ENCODE measurements at regions not wholly inside any gene's neighbourhood (a gene's known extent, or its start where the extent isn't known, plus 50 kb on each side); places are given as distances from the start of the nearest gene placed in this dataset.

DNA sequence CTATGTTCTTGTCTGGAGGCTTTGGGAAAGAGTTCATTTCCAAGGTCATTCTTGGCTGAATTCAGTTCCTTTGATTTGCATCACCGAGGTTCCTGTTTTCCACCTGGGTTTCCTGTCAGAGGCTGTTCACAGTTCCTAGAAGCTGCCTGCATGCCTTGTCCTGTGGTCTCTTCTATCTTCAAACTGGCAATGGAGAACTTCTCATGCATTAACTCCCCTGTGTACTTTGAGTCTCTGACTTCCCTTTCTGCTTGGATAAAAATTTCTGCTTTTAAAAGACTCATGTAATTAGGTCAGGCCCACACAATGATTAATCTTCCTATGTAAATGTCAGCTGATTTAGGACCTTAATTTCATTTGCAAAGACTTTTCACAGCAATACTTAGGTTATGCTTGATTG is 499.3 kb upstream of the FANCL start:
- DNase-seq (ENCODE audit: low read depth), result no peak
- H3K4me3 ChIP-seq (ENCODE audit: low read depth, low read length), result no peak overlapping the region
- TF ChIP-seq, protein P1, sequence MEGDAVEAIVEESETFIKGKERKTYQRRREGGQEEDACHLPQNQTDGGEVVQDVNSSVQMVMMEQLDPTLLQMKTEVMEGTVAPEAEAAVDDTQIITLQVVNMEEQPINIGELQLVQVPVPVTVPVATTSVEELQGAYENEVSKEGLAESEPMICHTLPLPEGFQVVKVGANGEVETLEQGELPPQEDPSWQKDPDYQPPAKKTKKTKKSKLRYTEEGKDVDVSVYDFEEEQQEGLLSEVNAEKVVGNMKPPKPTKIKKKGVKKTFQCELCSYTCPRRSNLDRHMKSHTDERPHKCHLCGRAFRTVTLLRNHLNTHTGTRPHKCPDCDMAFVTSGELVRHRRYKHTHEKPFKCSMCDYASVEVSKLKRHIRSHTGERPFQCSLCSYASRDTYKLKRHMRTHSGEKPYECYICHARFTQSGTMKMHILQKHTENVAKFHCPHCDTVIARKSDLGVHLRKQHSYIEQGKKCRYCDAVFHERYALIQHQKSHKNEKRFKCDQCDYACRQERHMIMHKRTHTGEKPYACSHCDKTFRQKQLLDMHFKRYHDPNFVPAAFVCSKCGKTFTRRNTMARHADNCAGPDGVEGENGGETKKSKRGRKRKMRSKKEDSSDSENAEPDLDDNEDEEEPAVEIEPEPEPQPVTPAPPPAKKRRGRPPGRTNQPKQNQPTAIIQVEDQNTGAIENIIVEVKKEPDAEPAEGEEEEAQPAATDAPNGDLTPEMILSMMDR (IDR thresholded peaks at IDR 0.05; ENCODE audit: insufficient read depth, low read length), result no peak

DNA sequence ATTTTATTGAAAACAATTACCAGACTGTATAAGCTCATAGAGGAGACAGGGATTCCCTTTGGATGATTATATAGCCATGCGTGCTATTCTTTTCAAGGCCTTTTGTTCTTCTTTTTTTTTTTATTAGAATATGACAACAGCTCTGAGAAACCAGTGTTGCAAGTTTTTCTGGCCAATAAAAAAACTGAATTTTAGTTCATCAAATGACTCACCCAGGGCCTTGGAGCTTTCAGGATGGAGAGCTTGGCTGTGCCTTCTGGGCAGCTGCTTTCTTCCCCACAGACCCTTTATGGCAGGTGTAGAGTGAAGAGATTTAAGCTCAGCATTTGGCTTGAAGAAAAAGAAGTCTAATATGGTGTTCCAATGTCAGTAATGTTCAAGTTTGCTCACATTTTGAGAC is 497.9 kb upstream of the FANCL start:
- TF ChIP-seq, protein P1 (IDR thresholded peaks at IDR 0.05; ENCODE audit: insufficient read depth, low read length), result no peak

DNA sequence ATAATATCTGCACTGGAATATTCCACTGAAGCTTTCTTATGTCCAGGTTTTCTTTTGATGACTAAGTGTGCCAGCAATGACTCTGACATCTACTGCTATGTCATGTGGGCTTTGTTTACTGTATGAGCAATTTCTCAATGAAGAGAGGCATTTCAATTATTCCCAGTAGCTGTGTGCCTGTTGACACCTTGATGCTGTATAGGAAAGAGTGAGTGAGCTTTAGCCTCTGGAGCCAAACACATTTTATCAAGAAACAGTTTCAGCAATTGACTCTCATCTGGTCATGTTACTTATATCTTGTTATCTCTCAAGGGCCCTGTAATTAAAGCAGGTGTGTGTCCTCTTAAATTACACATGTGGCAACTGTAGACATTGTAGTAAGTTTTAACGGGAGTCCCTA is 493.2 kb upstream of the FANCL start:
- DNase-seq (ENCODE audit: low read depth), result no peak
- H3K4me3 ChIP-seq (ENCODE audit: low read depth, low read length), result no peak overlapping the region
- TF ChIP-seq, protein P1 (IDR thresholded peaks at IDR 0.05; ENCODE audit: insufficient read depth, low read length), result no peak

More for the DNA sequence above, 497.9 kb upstream of the FANCL start:
- H3K4me3 ChIP-seq (ENCODE audit: low read depth, low read length), result no peak overlapping the region
- no peak for DNase-seq (ENCODE audit: low read depth)

DNA sequence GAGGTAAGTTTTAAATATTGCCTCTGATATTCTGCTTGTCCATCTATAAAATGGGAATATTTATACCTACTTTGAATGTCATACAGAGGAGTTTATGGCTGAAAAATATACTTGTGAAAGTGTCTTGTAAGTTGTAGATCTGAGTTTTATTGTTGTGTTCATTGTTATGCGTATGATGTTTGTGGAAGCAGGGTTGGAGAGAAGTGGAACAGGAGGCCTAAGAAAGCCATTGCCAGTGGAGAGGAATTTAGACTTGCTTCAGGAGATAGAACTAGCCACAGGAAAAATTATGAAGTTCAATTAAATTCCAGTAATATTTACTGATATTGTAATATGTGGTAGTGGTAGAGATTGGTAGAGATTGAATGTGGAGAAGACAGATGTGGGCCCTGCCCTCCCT is 491.9 kb upstream of the FANCL start:
- DNase-seq (ENCODE audit: low read depth), result no peak
- TF ChIP-seq, protein P1 (IDR thresholded peaks at IDR 0.05; ENCODE audit: insufficient read depth, low read length), result no peak
- H3K4me3 ChIP-seq (ENCODE audit: low read depth, low read length), result no peak overlapping the region

DNA sequence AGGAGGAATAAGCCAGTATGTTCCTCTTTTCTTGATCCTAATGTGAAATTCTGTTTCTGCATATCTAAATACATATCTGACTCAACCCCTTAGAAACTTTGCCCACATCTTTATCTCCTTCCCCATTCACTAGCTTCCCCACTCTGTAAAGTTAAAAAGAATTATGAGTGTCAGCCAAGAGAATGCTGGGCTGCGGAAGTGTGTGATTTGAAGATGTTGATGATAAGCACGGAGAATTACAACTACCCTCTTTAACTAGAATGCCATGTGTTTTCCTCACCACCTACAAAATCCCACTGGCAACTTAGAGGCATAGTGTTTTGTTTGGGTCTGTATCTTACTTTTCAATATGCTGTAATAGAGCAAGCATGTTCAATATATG is 490.4 kb upstream of the FANCL start:
- no peak for DNase-seq (ENCODE audit: low read depth)
- H3K4me3 ChIP-seq (ENCODE audit: low read depth, low read length), result no peak overlapping the region
- TF ChIP-seq, protein P1 (IDR thresholded peaks at IDR 0.05; ENCODE audit: insufficient read depth, low read length), result no peak

DNA sequence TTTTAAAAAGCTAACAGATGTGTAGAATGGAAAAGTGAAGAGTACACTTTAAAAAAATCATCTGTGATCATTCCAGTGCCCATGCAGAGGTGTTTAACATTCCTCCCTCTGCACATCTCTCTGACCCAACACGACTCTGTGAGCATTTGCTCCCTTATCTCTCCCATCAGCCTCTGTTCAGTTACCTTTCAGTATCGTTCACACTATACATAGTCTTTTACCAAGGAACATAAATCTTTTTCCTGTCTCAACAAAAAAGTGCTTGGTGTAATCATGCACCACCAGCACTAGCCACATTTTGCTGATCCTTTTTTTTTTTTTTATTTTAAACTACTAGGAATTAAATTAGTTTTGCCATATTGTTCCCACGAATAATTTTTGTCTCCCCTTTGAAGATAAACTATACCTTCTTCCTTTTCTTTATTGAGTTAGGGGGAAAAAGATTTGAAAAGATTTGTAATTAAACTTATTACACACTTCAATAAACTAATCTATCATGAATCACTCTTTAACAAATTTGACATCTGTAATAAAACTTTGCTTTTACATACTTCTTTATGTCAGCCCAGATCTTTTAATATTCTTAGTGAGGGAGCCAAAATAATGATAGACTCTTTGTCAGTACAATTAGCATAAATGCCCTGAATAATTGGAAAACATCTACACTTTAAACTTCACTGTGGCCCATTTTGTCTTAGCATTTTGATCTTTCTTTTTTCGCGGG is 489.8 kb upstream of the FANCL start:
- DNase-seq (ENCODE audit: low read depth), result no peak
- TF ChIP-seq, protein P1 (IDR thresholded peaks at IDR 0.05; ENCODE audit: insufficient read depth, low read length), result no peak
- no peak overlapping the region for H3K4me3 ChIP-seq (ENCODE audit: low read depth, low read length)

All from fibroblast of the aortic adventitia (primary cell).